GM21528 (cell line): ENCODE measurements at regions not wholly inside any gene's neighbourhood (a gene's known extent, or its start where the extent isn't known, plus 50 kb on each side); places are given as distances from the start of the nearest gene placed in this dataset.
"Not testable (repeated sequence)": the region's sequence is repeated elsewhere in the genome, so short reads cannot be mapped to it uniquely, and the experiment has no call there.

Experiments
- ATAC-seq: cut with Tn5 transposase; IDR thresholded peaks from one replicate; pipeline ENCODE4 v1.9.1; 2021; ENCODE audit warnings: mild to moderate bottlenecking, moderate library complexity; ENCODE audit not compliant: unreplicated experiment, low FRiP score

DNA sequence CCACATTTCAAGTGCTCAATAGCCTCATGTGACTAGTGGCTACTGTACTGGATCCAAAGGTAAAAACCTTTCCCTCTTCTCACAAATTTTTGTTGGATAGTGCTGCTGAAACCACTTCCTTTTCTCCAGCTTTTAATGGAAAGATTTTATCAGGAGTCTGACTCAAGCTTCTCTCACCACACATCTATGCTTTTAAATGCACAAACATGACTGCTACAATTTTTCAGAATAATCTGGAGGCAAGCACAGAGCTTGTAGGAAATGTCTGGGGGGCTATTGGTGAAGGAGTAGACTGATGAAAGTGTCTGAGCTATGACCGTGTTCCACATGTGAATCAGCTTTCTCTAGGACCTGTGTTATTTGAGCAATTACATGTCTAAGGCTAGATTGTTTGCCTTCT is 101.1 kb upstream of the FAT3 start:
- ATAC-seq: no peak

DNA sequence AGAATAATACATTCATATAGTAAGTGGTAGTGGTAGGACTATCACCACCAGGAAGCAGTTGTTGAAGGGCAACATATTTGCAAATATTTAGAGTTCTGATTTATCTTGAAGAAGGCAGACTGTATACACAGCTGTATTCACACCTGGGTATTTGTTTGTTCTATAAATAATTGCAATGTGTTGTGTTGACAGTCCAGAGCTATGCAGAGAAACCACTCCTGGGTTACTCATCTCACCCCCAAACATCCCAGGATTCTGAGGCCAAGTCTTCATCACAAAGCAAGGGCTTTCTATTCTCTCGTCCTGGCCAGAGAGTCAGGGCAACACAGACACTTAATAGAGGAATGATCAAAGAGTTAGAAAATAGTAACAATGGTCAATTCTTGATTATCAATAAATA is 102.1 kb upstream of the FAT3 start:
- no peak for ATAC-seq

DNA sequence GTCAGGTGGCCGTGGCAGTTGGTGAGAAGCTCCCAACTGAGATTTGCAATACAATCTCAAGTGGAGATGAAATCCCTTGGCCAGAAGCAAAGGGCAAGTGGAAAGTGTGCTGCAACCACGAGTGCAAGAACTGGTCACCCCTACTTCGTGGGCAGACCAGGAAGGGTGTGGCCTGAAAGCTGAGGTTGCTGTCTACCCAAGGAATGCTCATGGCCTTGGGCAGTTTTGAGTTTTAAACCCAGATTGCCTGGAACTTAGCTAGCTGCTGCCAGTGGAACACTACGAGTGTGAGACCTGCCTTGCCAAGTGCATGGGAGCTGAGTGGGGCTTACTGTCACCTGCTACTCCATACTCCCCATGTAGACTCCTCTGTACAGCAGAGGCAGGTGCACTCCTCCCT is 113.3 kb upstream of the FAT3 start:
- ATAC-seq: no peak

DNA sequence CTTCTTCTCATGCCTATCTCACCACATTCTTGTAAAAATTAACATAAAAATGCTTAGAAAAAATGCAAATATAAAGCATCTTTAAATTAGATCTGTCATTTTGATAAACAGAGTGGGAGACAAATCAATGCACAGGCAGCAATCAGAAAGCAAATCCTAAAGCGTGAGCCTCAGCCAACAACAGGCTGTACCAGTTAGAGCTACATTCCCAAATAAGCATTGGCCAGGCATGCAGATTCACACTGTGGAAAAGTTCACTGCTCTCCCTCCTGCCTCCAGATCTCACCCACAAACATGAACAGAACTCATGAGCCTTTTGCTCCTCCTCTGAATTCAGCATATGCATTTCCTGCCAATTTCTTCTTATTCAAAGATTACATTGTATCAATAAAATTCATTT is 115.2 kb upstream of the FAT3 start:
- ATAC-seq: no peak

DNA sequence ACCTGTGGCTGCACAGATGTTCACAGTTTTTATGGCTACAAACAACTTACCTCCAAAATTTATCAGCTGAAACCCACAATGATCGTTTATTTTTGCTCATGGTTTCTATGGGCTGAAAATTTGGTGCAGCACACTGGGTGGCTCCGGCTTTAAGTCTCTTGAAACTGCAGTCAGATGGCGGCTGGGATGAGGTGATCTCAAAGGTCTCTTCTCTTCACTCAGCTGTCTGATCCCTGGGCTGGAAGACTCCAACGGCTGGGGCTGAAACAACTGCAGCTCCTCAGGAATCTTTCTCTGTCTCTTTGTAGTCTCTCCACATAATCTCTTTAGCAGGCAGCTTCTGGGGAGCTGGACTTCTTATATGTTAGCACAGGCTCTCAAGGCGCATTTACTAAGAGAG is 117.3 kb upstream of the FAT3 start:
- ATAC-seq: no peak

DNA sequence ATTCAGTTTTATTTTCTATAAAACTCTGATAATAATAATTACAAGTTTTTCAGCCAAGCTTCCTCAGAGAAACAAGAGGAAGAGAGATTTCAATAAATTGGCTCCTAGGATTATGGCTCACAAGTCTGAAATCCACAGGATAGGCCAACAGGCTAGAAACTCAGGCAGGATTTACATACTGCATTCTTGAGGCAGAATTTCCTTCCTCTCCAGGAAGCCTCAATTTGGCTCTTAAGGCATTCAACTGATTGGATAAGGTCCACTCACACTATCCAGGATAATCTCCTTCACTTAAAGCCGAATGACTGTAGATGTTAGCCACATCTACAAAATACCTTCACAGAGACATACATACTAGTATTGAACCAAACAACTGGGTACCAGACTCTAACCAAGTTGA is 120.3 kb upstream of the FAT3 start:
- ATAC-seq: no peak

DNA sequence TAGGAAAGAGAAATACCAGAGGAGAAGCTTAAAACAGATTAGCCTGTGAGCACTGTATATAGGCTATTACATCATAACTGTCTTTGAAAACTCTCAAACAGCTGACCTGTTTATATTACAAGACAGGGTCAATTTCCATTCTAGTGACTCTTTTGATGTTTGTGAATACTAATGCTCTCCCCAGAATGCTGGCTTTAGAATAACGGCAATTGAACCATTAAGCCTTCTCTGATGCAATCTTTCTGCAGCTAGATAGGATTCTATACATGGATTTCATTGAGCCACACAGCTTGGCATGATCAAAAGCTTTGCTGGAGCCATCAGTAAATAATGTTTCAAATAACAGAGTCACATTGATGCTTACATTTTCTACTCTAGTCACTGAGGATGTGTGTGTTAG is 122.7 kb upstream of the FAT3 start:
- no peak for ATAC-seq

DNA sequence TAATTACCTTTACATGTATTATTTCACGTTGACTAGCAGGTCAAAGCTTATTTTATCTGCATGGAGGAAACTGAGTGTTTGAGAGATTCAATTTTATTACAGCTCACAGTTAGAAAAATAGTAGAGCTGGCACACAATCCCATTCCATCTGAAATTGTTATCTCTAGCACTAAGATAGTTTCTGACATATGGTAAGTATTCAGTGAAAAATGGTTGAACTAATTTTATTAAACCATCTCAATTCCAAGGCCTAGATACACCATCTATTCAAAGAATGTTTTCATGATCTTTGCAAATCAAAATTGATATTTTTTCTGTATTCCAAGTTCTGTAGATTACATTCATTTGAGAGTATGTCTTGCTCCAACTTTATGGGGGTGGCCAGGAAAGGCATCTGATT is 125.4 kb upstream of the FAT3 start:
- ATAC-seq: no peak

DNA sequence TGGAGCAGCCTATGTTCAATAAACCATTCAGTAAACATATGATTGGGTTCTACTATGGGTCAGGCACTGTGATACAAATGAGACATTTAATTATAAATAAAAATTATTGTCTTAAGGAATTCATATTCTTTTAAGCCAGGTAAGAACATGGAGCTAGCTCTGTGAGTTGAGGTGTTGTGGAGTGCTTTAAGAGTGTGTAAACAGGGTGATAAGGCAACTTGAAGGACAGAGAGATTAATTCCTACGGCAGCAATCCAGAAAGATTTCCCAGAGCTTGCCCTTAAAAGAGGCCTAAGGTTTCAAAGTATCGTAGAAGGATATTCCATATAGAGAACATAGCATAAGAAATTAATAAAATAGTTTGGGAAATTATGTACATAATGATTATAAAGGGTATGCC is 126.4 kb upstream of the FAT3 start:
- no peak for ATAC-seq

DNA sequence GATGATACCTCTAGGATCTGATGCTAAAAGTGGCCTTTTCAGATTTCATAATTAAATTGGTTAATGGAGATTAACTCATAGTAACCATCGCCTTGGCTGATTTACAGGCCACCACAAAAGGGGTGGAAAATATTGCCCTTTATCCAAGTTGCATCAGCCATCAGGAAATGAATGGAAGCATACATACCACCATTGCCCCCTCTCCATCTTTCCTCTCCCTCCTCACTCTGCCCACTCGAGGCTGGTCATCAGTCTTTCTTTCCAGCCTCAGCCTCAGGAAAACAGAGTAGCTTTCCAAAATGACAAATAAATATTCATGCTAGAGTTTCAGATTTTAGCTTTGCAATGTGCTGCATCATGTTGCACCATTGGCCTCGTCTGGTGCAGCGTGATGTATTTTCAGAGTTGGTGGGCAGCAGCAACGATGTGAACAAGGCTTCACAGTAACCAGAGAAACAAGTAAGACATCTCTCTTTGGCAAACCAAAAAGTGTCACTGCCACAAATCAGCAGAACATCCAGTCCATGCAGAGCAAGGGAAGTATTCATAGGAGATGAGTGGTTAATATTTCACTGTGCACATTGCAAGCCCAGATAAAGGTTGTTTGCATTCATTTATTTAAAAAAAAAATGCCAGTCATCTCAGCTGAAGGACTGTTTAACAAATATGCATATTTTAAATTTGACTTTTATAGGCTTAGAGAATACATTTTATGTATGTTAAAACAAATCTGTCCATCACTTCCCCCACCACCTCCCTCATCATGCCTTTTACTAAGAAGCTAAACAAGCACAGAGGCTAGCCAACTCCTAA is 136.7 kb upstream of the FAT3 start:
- no peak for ATAC-seq

DNA sequence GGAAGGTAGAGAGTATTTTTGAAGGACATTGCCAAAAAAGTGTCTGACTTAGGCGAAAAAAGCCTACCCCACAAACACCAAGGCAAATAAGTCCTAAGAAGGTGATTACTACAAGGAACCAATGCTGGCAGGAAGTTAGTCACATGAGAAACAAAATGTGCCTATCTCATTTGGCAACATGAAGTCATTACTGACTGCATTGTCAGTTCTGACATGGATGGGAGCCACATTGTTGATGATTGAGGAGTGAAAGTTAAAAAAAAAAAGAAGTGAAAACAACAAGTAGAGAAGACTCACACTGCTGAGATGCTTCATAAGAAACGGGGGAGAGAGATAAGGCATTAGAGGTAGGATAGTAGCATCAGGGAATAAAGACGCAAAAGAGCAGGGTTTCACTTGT is 141.5 kb upstream of the FAT3 start:
- ATAC-seq: no peak

DNA sequence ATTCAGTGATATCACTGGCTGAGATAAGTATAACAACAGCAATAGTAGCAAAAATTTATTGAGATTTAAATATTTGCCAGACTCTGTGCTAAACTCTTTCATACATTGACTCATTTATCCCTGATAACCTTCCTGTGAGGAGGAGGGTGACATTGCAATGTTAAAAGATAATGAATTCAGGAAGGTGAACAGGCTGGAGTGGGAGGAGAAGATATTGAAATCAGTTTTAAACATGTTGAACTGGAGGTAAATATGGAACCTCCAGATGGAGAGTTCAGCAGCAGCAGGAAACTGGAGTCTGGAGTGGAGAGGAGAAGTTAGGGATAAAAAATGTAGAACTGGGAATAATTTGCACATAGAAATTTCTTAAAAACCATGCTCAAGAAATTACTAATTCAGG is 142.0 kb upstream of the FAT3 start:
- ATAC-seq: no peak

DNA sequence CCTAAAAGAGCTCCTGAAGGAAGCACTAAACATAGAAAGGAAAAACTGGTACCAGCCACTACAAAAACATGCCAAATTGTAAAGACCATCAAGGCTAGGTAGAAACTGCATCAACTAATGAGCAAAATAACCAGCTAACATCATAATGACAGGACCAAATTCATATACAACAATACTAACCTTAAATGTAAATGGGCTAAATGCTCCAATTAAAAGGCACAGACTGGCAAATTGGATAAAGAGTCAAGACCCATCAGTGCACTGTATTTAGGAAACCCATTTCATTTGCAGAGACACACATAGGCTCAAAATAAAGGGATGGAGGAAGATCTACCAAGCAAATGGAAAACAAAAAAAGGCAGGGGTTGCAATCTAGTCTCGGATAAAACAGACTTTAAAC is 150.1 kb upstream of the FAT3 start:
- ATAC-seq: not testable (repeated sequence)

DNA sequence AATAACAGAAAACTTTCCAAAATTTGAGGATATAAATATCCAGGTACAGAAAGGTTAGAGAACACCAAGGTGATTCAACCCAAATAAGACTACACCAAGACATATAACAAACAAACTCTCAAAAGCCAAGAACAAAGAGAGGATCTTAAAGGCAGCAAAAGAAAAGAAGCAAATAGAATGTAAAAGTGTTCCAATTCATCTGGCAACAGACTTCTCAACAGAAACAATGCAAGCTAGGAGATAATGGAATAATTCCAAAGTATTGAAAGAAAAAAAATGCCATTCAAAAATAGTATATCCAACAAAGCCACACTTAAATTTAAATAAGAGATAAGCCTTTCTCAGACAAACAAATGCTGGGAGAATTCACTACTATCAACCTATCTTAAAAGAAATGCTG is 153.0 kb upstream of the FAT3 start:
- no peak for ATAC-seq

DNA sequence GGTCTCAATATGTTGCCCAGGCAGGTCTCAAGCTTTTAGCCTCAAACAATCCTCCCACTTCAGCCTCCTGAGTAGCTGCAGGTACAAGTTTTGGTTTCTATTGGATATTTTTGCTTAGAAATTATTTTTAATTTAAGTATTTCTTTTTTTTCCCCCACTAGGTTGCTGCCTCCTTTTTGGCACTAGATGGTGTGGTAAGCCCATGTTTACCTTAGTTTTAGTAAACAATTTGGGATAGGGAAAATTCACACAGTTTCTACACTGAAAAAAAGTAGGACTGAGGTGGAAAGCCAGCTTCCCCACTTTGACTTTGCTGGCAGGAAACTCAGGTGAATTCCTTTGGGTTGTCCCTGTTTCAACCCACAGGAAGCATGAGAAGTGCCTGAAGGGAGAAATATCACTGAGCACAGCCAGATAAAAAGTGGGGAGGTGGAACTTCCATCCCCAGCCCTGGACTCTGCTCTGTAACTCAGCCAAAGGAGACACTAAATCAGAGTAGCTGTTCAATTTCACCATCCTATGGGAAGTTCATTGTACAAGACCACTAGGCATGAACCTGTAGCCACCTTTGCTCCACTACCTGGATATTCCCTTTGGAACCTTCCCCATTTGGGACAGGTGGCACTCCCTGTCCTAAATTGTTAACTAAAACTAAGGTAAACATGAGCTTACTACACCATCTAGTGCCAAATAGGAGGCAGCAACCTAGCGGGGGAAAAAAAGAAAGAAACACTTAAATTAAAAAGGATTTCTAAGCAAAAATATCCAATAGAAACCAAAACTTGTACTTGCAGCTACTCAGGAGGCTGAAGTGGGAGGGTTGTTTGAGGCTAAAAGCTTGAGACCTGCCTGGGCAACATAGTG is 154.4 kb upstream of the FAT3 start:
- no peak for ATAC-seq

DNA sequence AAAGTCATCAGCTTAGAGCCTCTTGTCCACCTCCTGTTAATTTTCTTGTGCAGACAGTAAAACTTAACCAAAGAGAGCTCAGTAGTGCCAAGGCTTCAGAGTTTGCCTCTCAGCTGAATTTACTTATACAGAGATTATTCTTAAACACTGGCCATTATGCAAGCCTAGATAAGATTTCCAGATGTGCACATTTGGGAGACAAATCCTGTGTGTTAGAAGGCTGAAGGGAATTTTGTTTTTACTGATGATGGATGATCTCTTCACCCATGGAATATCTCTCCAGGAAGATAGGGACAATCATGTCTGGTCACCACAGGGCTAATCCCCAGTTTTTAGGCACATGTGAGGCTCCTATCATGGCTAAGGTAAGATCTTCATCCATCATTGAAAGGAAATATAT is 157.6 kb upstream of the FAT3 start:
- no peak for ATAC-seq

DNA sequence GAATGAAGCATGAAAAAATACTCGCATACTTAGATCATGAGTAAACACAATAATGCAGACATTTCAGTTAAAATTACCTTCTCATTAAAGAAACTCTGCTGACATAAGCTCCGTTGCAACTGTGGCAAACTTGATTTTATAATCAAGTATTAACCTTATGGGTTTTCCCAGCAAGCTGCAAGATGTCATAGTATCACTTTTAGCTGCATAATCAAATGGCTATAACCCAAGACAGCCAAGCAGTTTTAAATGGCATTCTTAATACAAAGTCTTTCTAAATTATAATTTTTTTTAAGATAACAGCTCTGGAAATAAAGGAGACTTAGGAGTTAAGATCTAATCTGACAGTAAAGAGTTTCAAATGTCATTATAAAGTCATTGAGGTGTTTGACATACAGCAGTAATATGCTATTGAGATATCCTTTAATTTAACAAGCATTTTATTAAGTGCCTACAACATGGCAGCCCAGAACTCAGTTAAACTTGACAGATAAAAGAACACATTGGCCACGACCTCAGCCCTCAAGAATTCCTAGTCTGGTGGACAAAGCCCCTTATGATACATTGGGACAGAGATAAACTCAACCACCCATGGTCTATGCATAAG is 163.1 kb upstream of the FAT3 start:
- ATAC-seq: no peak

DNA sequence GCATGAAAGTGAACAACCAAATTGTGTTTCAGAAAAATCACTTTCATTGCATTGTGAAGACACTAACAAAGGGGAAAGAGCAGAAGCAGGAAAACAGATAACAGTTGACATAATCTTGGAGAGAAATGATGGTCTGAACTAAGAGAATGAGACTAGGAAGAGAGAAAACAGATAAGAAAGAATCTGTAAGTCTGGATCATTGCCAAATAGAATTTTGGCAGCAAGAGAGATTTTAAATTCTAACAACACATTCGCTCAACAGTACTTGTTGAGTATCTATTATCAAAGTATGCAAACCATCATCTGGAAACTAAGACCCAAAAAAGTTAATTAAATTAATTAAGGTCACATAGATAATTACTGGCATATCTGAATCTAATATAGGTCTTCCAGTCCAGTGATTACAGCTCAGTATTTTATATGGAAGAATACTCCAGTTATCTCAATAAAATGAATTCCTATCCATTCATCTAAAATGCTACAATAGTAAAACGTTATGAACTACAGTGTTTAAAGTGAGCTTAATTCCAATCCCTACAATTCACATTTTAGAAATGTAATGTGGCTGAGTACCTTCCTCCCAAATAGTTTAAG is 166.7 kb upstream of the FAT3 start:
- no peak for ATAC-seq

DNA sequence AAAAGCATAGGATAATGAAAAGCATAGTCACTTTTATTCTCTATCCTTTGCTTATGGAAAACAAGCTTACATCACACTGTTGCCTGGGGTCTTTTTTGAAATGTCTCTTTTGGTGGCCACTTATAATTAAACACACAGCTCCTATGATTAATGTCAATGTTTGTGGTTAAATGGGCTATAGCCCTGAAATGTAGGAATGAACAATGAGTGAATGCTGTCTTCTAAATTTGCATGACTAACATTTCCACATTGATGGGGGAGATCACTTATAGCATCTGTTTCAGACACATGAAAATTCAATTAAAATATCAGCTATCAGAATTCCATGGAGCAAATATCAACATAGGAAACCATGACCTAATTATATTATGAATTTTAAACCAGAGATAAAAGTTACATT is 171.4 kb upstream of the FAT3 start:
- no peak for ATAC-seq

DNA sequence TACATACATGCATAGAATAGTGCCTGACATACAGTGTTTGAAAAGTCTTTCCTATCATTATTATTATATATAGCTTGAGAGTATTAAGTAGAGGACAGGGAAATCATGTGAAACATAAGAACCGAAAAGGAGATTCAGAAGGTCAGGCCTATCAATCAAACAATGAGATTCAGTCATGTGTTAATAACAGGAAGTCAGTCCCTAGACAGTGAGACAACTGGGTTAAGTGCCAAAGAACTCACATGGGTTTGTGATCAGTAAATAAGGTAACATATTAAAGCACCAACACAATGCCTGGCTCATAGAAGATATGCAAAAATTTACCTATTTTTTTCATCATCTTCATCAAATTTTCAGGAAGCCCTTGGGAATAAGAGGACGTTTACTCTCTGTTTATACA is 174.3 kb upstream of the FAT3 start:
- no peak for ATAC-seq

DNA sequence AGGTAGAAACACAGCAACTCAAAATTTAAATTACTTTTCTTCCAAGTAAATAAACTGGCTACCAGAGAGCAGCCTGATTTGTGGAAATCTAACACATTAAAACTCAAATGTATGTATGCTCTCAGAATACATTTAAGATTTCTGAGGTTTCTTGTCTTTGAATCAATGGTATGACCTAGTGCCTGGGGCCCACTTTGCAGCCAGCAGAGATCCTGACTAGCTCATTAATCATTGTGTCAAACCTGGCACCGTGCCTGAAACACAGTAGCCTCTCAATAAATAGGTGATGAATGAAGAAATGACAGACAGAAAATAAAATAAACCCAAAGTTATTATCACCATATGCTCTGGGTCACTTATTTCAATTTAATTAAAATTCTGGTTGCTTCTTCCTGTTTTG is 176.2 kb upstream of the FAT3 start:
- ATAC-seq: no peak
